ENCODE measurements at regions not wholly inside any gene's neighbourhood (a gene's known extent, or its start where the extent isn't known, plus 50 kb on each side); places are given as distances from the start of the nearest gene placed in this dataset.

DNA sequence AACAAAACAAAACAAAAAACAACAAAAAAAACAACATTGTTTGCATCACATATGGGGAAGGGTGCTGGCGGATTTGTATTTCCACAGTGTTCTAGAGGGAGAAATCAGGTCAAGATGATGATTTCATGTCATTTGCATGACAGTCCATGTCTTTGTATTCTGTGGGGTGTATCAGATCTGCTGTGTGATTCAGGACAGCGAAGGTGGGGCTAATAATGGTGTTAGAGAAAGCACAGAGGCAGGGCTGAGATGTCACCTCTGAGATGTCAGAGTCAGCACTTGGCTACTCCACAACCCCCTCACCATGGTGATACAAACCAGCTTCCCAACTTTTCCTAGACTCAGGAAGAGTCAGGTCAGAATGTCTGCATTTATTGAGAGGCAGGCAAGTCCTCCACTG lies 543.2 kb downstream of the BCL11B start:
- H3K36me3 ChIP-seq (ENCODE audit: control insufficient read depth in 1 of 2, insufficient read depth in 2 of 2, low read length in 2 of 2), result no peaks in the 10 kb centered on the region
- no peaks in the 10 kb centered on the region for H3K4me1 ChIP-seq (ENCODE audit: control insufficient read depth in 1 of 2, insufficient read depth in 2 of 2, low read length in 2 of 2)
- no peaks in the 10 kb centered on the region for H3K9me3 ChIP-seq (ENCODE audit: control insufficient read depth in 1 of 2, low read length in 2 of 2)
- no peaks in the 10 kb centered on the region for H3K27me3 ChIP-seq (ENCODE audit: low read depth, low read length)
- no peak overlapping the region for H3K27ac ChIP-seq (ENCODE audit: low read length)
- H3K4me3 ChIP-seq (ENCODE audit: low read depth in 1 of 2, low read length in 2 of 2), result no peak overlapping the region

DNA sequence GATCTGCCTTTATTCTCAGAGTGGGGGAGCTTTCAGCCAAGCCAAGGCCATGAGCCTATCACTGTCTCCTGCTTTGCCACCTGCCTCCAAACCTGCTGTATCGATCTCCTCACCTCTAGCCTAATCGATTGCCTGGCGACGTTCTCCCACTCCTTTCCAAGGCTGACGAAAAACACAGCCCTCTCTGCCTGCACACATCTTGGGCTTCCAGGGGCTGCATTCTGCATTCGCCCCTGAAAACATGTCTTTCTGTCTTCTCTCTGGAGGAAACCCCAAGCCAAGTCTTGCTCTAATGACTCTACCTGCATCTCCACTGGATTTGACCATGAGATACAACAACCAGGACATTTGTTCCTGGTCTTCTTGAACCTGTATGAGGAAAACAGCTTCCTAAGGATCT lies 540.7 kb downstream of the BCL11B start:
- no peaks in the 10 kb centered on the region for H3K4me1 ChIP-seq (ENCODE audit: control insufficient read depth in 1 of 2, insufficient read depth in 2 of 2, low read length in 2 of 2)
- no peaks in the 10 kb centered on the region for H3K27me3 ChIP-seq (ENCODE audit: low read depth, low read length)

DNA sequence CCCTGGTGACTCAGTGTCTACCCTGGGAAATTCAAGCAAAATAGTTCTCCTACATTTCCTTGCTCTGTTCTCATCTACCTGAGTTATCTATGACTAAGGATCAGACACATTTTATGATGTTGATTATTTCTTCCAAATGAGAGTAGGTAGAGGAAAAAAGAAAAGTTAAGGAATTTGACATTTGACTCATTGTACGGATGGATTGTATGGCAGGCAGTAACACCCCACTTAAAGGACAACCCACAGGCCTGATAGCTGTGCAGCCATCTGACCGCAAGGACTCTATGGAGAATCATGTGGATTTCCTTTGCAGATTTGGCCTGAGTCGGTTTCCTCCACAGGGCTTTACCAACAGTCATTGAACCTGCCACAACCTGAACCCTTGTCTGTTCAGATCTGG lies 540.3 kb downstream of the BCL11B start:
- Histone ChIP-seq H3K27ac (ENCODE audit: low read length) (no peak overlapping the region), H3K9me3 (ENCODE audit: control insufficient read depth in 1 of 2, low read length in 2 of 2) (no peaks in the 10 kb centered on the region), H3K27me3 (ENCODE audit: low read depth, low read length) (no peaks in the 10 kb centered on the region), H3K36me3 (ENCODE audit: control insufficient read depth in 1 of 2, insufficient read depth in 2 of 2, low read length in 2 of 2) (no peaks in the 10 kb centered on the region), H3K4me3 (ENCODE audit: low read depth in 1 of 2, low read length in 2 of 2) (no peak overlapping the region), H3K4me1 (ENCODE audit: control insufficient read depth in 1 of 2, insufficient read depth in 2 of 2, low read length in 2 of 2) (no peaks in the 10 kb centered on the region)

More for the DNA sequence above, 540.7 kb downstream of the BCL11B start:
- no peaks in the 10 kb centered on the region for H3K9me3 ChIP-seq (ENCODE audit: control insufficient read depth in 1 of 2, low read length in 2 of 2)
- no peak overlapping the region for H3K4me3 ChIP-seq (ENCODE audit: low read depth in 1 of 2, low read length in 2 of 2)
- no peak overlapping the region for H3K27ac ChIP-seq (ENCODE audit: low read length)
- no peaks in the 10 kb centered on the region for H3K36me3 ChIP-seq (ENCODE audit: control insufficient read depth in 1 of 2, insufficient read depth in 2 of 2, low read length in 2 of 2)

DNA sequence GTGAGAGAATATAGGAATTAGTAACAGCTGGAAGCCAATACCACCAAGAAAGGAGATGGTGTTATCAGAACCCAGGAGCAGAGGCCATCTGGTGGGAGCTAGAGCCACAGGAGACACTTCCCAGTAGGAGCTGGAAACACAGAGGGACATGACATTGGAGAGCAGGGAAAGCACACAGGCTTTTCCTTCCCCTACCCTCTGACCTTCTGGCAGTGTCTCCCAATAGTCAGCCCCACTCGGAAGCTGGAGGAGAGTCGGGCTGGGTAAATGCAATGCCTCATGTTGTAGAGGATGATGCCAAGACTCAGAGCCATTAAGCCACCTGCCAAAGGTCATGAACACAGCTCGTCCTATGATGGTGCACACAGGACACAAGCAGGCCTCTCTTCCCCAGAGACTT lies 538.5 kb downstream of the BCL11B start:
- no peaks in the 10 kb centered on the region for H3K27me3 ChIP-seq (ENCODE audit: low read depth, low read length)
- H3K4me1 ChIP-seq (ENCODE audit: control insufficient read depth in 1 of 2, insufficient read depth in 2 of 2, low read length in 2 of 2), result no peaks in the 10 kb centered on the region
- H3K9me3 ChIP-seq (ENCODE audit: control insufficient read depth in 1 of 2, low read length in 2 of 2), result no peaks in the 10 kb centered on the region
- H3K36me3 ChIP-seq (ENCODE audit: control insufficient read depth in 1 of 2, insufficient read depth in 2 of 2, low read length in 2 of 2), result no peaks in the 10 kb centered on the region
- no peak overlapping the region for H3K27ac ChIP-seq (ENCODE audit: low read length)
- no peak overlapping the region for H3K4me3 ChIP-seq (ENCODE audit: low read depth in 1 of 2, low read length in 2 of 2)

DNA sequence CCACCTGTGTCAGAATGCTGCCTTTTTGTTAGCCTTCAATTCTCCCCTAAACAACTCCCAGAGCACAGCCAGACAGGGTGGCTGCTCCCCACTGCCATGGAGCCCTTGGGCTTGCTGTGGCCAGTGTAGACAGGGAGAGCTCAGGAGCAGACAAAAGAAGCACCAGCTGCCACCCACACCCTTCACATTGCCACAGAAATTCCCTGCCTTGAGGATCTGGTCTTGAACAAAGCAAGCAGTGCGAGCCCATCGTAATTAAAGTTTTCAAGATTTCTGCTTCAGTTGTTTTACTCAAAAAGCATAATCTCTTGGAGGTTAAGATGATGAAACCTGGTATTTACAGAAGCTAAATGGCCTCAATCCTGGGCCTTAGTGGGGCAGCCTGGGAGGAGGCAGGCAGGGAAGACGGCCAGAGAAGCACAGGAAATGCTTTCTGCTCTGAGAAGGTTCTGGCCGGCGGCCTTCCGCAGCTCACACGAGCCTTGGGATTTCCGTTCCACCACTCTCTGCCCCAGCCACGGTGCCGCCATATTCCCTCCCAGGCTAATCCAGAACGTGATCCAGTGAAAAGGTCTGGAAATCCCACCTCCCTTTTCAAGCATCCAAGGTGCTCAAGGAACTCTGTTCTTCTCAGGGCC lies 535.2 kb downstream of the BCL11B start:
- Histone ChIP-seq H3K27ac (ENCODE audit: low read length) (no peak overlapping the region), H3K9me3 (ENCODE audit: control insufficient read depth in 1 of 2, low read length in 2 of 2) (no peaks in the 10 kb centered on the region), H3K4me3 (ENCODE audit: low read depth in 1 of 2, low read length in 2 of 2) (no peak overlapping the region), H3K36me3 (ENCODE audit: control insufficient read depth in 1 of 2, insufficient read depth in 2 of 2, low read length in 2 of 2) (no peaks in the 10 kb centered on the region), H3K4me1 (ENCODE audit: control insufficient read depth in 1 of 2, insufficient read depth in 2 of 2, low read length in 2 of 2) (no peaks in the 10 kb centered on the region), H3K27me3 (ENCODE audit: low read depth, low read length) (no peaks in the 10 kb centered on the region)

DNA sequence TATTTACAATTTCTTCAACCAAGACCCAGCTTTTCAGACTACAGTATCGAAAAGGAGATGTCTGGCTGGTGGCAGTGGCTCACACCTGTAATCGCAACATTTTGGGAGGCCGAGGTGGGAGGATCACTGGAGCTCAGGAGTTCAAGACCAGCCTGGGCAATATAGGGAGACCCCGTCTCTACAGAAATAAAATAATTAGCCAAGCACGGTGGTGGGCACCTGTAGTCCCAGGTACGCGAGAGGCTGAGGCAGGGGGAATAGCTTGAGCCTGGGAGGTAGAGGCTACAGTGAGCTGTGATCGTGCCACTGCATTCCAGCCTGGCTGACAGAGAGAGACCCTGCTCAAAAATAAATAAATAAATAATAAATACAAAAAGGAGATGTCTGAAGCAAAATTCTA lies 530.5 kb downstream of the BCL11B start:
- Histone ChIP-seq H3K27ac (ENCODE audit: low read length) (no peak overlapping the region), H3K36me3 (ENCODE audit: control insufficient read depth in 1 of 2, insufficient read depth in 2 of 2, low read length in 2 of 2) (no peaks in the 10 kb centered on the region), H3K4me3 (ENCODE audit: low read depth in 1 of 2, low read length in 2 of 2) (no peak overlapping the region), H3K27me3 (ENCODE audit: low read depth, low read length) (no peaks in the 10 kb centered on the region), H3K9me3 (ENCODE audit: control insufficient read depth in 1 of 2, low read length in 2 of 2) (no peaks in the 10 kb centered on the region), H3K4me1 (ENCODE audit: control insufficient read depth in 1 of 2, insufficient read depth in 2 of 2, low read length in 2 of 2) (no peaks in the 10 kb centered on the region)

DNA sequence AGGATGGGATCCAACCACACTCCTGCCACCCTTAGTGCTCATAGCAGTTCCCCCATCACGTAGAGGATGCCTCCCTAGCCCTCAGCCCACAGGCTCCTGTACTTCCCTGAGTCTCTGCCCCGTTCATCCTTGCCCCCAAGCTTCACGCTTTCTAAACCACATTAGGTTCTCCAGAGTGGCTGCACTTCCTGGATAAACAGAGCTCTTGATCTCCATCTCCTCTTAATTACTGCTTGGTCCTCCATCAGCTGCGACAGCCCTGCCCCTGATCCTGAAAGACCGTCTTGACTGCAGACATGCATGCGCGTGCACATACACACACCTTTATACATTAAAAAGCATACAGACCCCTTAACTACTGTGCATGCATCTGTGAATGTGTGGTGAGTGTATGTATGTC lies 530.0 kb downstream of the BCL11B start:
- Histone ChIP-seq H3K4me3 (ENCODE audit: low read depth in 1 of 2, low read length in 2 of 2) (no peak overlapping the region), H3K4me1 (ENCODE audit: control insufficient read depth in 1 of 2, insufficient read depth in 2 of 2, low read length in 2 of 2) (no peaks in the 10 kb centered on the region), H3K9me3 (ENCODE audit: control insufficient read depth in 1 of 2, low read length in 2 of 2) (no peaks in the 10 kb centered on the region), H3K27me3 (ENCODE audit: low read depth, low read length) (no peaks in the 10 kb centered on the region), H3K27ac (ENCODE audit: low read length) (no peak overlapping the region), H3K36me3 (ENCODE audit: control insufficient read depth in 1 of 2, insufficient read depth in 2 of 2, low read length in 2 of 2) (no peaks in the 10 kb centered on the region)

DNA sequence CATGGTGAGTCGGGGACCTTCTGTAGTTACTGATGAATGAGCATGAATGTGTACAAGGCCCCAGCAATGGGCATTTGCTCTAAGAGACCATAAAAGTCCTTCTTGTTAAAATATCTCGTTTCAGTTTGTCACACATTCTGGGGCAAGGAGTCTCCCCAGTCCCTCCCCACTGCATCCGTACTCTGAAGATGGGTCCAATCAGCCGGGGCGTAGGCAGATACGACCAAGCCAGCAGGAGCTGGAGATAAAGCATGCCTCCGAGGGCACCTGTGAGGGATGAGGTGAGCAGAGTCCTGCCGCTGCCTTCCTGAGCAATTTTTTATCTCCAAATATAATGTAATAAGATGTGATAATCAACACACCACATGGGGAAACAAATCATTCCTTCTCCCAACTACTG lies 528.5 kb downstream of the BCL11B start:
- Histone ChIP-seq H3K9me3 (ENCODE audit: control insufficient read depth in 1 of 2, low read length in 2 of 2) (no peaks in the 10 kb centered on the region), H3K27me3 (ENCODE audit: low read depth, low read length) (no peaks in the 10 kb centered on the region), H3K27ac (ENCODE audit: low read length) (no peak overlapping the region), H3K36me3 (ENCODE audit: control insufficient read depth in 1 of 2, insufficient read depth in 2 of 2, low read length in 2 of 2) (no peaks in the 10 kb centered on the region), H3K4me1 (ENCODE audit: control insufficient read depth in 1 of 2, insufficient read depth in 2 of 2, low read length in 2 of 2) (no peaks in the 10 kb centered on the region), H3K4me3 (ENCODE audit: low read depth in 1 of 2, low read length in 2 of 2) (no peak overlapping the region)

DNA sequence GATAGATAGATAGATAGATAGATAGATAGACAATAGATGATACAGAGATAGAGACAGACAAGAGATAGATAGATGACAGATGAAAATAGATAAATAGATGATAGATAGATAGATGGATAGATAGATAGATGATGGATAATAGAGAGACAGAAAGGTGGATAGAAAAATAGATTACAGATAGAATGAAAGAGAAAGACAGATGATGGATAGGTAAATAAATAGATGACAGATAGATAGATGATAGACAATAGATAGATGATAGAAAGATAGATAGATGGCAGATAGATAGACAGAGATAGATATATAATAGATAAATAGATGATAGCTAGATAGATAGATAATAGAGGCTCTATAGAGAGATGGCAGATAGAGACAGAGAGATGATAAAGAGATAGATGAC lies 523.0 kb downstream of the BCL11B start:
- Histone ChIP-seq H3K36me3 (ENCODE audit: control insufficient read depth in 1 of 2, insufficient read depth in 2 of 2, low read length in 2 of 2) (no peaks in the 10 kb centered on the region), H3K4me1 (ENCODE audit: control insufficient read depth in 1 of 2, insufficient read depth in 2 of 2, low read length in 2 of 2) (no peaks in the 10 kb centered on the region), H3K4me3 (ENCODE audit: low read depth in 1 of 2, low read length in 2 of 2) (no peak overlapping the region), H3K27me3 (ENCODE audit: low read depth, low read length) (no peaks in the 10 kb centered on the region), H3K9me3 (ENCODE audit: control insufficient read depth in 1 of 2, low read length in 2 of 2) (no peaks in the 10 kb centered on the region), H3K27ac (ENCODE audit: low read length) (no peak overlapping the region)

DNA sequence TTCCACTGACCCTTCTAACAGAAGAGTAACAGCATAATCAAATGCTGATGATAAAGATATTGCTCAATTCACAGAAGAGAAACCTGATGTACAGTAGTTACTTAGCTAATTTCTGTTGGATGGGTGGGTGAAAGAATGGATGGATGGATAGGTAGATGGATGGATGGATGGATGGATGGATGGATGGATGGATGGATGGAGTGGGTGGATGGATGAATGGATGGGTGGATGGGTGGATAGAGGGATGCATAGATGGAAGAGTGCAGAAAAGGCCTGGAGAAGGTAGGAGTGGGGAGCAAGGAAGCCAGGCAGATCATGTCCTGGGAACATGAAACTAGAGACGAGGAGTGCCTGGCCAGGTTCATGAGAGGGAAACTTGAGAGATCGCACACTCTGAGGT lies 520.9 kb downstream of the BCL11B start:
- no peak overlapping the region for H3K27ac ChIP-seq (ENCODE audit: low read length)
- H3K36me3 ChIP-seq (ENCODE audit: control insufficient read depth in 1 of 2, insufficient read depth in 2 of 2, low read length in 2 of 2), result no peaks in the 10 kb centered on the region
- H3K9me3 ChIP-seq (ENCODE audit: control insufficient read depth in 1 of 2, low read length in 2 of 2), result no peaks in the 10 kb centered on the region
- H3K4me1 ChIP-seq (ENCODE audit: control insufficient read depth in 1 of 2, insufficient read depth in 2 of 2, low read length in 2 of 2), result no peaks in the 10 kb centered on the region
- H3K27me3 ChIP-seq (ENCODE audit: low read depth, low read length), result no peaks in the 10 kb centered on the region
- no peak overlapping the region for H3K4me3 ChIP-seq (ENCODE audit: low read depth in 1 of 2, low read length in 2 of 2)

DNA sequence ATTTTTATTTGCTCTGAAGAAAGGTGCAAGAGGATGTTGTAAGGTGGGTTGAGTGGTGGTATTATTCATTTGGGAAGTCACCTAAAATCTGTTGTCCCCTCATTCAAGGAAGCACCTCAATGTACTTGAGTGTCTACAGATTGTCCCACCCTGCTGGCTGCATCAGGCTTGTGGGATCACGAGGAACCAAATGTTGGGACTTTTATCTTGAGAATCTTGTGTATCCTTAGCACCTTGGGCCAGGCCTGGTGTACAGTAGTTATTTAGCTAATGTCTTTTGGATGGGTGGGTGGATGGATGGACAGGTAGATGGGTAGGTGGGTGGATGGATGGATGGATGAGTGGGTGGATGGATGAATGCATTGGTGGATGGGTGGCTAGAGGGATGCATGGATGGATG lies 519.3 kb downstream of the BCL11B start:
- Histone ChIP-seq H3K4me3 (ENCODE audit: low read depth in 1 of 2, low read length in 2 of 2) (no peak overlapping the region), H3K4me1 (ENCODE audit: control insufficient read depth in 1 of 2, insufficient read depth in 2 of 2, low read length in 2 of 2) (no peaks in the 10 kb centered on the region), H3K36me3 (ENCODE audit: control insufficient read depth in 1 of 2, insufficient read depth in 2 of 2, low read length in 2 of 2) (no peaks in the 10 kb centered on the region), H3K9me3 (ENCODE audit: control insufficient read depth in 1 of 2, low read length in 2 of 2) (no peaks in the 10 kb centered on the region), H3K27me3 (ENCODE audit: low read depth, low read length) (no peaks in the 10 kb centered on the region), H3K27ac (ENCODE audit: low read length) (no peak overlapping the region)

DNA sequence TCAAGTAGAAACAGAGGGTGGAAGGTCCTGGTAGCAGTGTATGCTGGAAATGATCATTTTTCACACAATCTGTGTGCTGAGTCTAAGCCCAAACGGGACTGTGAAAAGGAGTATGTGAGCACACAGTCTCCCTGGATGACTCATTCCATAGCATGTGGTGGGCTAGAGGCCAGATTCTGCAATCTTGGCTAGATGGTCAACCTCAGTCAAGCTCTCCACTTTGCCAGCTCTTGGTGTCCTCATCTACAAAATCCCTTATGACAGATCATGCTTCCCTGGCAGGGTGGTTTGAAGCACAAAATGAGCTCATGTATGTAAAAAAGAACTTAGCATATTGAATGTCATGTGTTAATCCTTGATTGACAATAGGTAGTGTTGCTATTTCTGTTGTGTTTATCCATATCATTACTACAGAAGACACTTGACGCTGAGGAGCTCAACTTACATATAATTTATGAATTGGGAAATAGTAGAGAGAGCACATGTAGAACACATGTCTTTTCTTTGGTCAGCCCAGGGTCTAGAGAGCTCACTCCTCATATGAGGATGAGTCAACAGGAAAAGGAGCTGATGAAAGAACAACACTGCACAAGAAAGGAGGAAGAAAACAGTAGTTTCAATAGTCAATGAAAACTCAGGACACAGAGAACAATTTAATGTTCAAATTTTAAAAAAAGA lies 517.5 kb downstream of the BCL11B start:
- no peak overlapping the region for H3K4me3 ChIP-seq (ENCODE audit: low read depth in 1 of 2, low read length in 2 of 2)
- no peaks in the 10 kb centered on the region for H3K36me3 ChIP-seq (ENCODE audit: control insufficient read depth in 1 of 2, insufficient read depth in 2 of 2, low read length in 2 of 2)
- no peaks in the 10 kb centered on the region for H3K9me3 ChIP-seq (ENCODE audit: control insufficient read depth in 1 of 2, low read length in 2 of 2)
- no peaks in the 10 kb centered on the region for H3K27me3 ChIP-seq (ENCODE audit: low read depth, low read length)
- H3K27ac ChIP-seq (ENCODE audit: low read length), result no peak overlapping the region
- no peaks in the 10 kb centered on the region for H3K4me1 ChIP-seq (ENCODE audit: control insufficient read depth in 1 of 2, insufficient read depth in 2 of 2, low read length in 2 of 2)

Measured in muscle layer of duodenum (tissue), 2 donors.